HUES48 (cell line): ENCODE measurements at regions not wholly inside any gene's neighbourhood (a gene's known extent, or its start where the extent isn't known, plus 50 kb on each side); places are given as distances from the start of the nearest gene placed in this dataset.

Experiments used
- H3K27ac ChIP-seq: one replicate; pipeline ENCODE4 v1.7.0; 2013; ENCODE audit warnings: low read depth, low read length, inconsistent platforms
- H3K27me3 ChIP-seq: 2 replicates; pipeline ENCODE4 v1.6.1; 2013; ENCODE audit warnings: mild to moderate bottlenecking, low read length; ENCODE audit not compliant: control insufficient read depth, insufficient read depth
- H3K36me3 ChIP-seq: 2 replicates; pipeline ENCODE4 v1.6.1; 2013; ENCODE audit warnings: low read length; ENCODE audit not compliant: control insufficient read depth, insufficient read depth
- H3K4me1 ChIP-seq: 2 replicates; pipeline ENCODE4 v1.6.1; 2013; ENCODE audit warnings: mild to moderate bottlenecking, low read length; ENCODE audit not compliant: control insufficient read depth, insufficient read depth
- H3K4me3 ChIP-seq: 2 replicates; pipeline ENCODE4 v1.5.1; 2013; ENCODE audit warnings: mild to moderate bottlenecking, low read depth, low read length
- H3K9ac ChIP-seq: 2 replicates; pipeline ENCODE4 v1.6.1; 2013; ENCODE audit warnings: mild to moderate bottlenecking, low read depth, low read length, moderate library complexity
- H3K9me3 ChIP-seq: 2 replicates; pipeline ENCODE4 v1.6.1; 2013; ENCODE audit warnings: low read length; ENCODE audit not compliant: control insufficient read depth, insufficient read depth

DNA sequence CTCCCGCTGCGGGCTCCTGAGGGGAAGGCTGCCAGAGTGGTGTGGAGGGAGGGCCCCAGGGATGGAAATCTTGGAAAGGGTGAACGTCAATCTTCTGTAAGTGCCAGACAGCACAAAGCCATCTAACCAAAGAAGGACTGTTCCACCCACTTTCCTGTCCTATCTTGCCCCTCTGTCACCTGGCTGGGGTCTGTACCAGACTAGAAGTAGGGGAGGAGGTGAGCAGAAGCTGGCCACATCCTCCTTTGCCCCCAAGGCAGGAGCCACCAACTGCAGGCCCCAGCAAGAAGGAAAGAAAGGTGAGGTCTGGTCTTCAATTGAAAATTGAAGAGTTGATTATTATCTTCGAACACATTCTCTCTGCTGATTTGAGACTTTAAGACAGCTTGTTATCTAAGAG lies 214.4 kb upstream of the LEF1 start:
- H3K9ac ChIP-seq: no peak overlapping the region

DNA sequence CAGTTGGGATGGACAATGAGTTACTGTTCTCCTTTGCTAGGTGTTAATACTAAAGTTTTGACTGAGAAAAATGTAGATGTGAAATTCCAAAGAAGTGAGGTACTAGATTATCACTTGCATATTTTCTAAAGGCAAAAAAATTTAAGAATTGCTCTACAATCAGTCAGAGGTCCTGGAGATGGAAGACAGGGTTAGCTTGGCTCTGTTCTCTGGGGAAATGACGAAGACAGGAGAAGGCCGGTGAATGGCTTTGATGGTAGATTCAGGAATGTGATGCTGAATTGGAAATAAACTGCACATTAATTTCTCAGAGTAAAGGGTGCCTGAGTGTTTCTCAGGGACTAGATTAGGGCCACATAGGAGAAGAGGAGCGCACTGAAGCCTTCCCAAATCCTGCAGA lies 214.0 kb upstream of the LEF1 start:
- H3K9ac ChIP-seq: no peak overlapping the region
- no peaks in the 10 kb centered on the region for H3K36me3 ChIP-seq
- H3K9me3 ChIP-seq: no peaks in the 10 kb centered on the region
- no peak overlapping the region for H3K4me3 ChIP-seq
- no peaks in the 10 kb centered on the region for H3K4me1 ChIP-seq
- H3K27ac ChIP-seq: no peak overlapping the region
- H3K27me3 ChIP-seq: no peaks in the 10 kb centered on the region

More for the DNA sequence above, 214.4 kb upstream of the LEF1 start:
- no peaks in the 10 kb centered on the region for H3K4me1 ChIP-seq
- H3K27ac ChIP-seq: no peak overlapping the region
- H3K27me3 ChIP-seq: no peaks in the 10 kb centered on the region
- no peaks in the 10 kb centered on the region for H3K36me3 ChIP-seq
- H3K9me3 ChIP-seq: no peaks in the 10 kb centered on the region
- no peak overlapping the region for H3K4me3 ChIP-seq

DNA sequence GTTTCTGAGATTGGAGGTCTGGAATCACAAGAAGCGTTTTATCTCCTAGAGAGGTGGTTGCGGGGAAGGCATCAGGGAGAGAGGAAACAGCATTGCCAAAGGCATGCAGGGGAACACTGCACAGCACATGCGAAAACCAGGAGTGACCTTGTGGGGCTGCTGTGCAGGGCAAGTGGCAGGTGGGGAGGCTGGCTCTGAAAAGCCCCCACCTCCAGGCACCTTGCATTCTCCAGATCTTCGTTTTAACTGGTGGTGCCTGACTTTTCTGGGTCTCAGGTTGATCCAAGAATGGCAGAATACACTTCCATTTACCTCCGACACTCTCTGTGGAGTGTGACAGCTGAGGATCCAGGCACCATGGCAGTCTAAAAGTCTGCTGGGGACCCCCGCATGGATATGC lies 209.4 kb upstream of the LEF1 start:
- H3K9me3 ChIP-seq: no peaks in the 10 kb centered on the region
- H3K9ac ChIP-seq: no peak overlapping the region
- H3K27ac ChIP-seq: no peak overlapping the region
- no peaks in the 10 kb centered on the region for H3K27me3 ChIP-seq
- H3K4me1 ChIP-seq: no peaks in the 10 kb centered on the region
- no peak overlapping the region for H3K4me3 ChIP-seq
- no peaks in the 10 kb centered on the region for H3K36me3 ChIP-seq

GRCh38 chr4:108377021-108377420 lies 208.3 kb upstream of the LEF1 start:
- Histone ChIP-seq H3K27me3 (no peaks in the 10 kb centered on the region), H3K36me3 (no peaks in the 10 kb centered on the region), H3K9me3 (no peaks in the 10 kb centered on the region), H3K27ac (no peak overlapping the region), H3K4me3 (no peak overlapping the region), H3K9ac (no peak overlapping the region), H3K4me1 (no peaks in the 10 kb centered on the region)

DNA sequence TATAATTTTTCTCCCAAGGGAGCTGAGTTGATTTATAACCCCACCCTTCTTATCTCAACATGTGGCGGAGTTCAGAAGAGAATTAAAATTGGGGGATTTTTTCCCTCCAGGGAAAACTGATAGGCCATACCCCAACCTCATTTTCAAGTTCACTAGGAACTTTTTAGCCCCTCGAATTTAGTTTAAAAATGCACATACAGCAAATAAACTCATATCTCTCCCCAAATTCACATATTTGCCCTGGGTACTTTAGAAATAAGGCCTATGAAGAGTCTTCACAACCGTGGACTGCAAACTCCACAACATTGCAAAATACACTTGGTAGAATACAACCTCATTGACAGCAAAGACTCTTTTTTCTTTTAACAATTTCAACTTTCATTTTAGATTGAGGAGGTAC lies 206.7 kb upstream of the LEF1 start:
- Histone ChIP-seq H3K4me3 (no peak overlapping the region), H3K9me3 (no peaks in the 10 kb centered on the region), H3K27ac (no peak overlapping the region), H3K36me3 (no peaks in the 10 kb centered on the region), H3K27me3 (no peaks in the 10 kb centered on the region), H3K9ac (no peak overlapping the region), H3K4me1 (no peaks in the 10 kb centered on the region)

- H3K9me3 ChIP-seq: no peaks in the 10 kb centered on the region
- no peaks in the 10 kb centered on the region for H3K4me1 ChIP-seq
- H3K36me3 ChIP-seq: no peaks in the 10 kb centered on the region
- no peaks in the 10 kb centered on the region for H3K27me3 ChIP-seq
- no peak overlapping the region for H3K9ac ChIP-seq
- no peak overlapping the region for H3K4me3 ChIP-seq
- no peak overlapping the region for H3K27ac ChIP-seq
Observed at GRCh38 chr4:108372681-108373080, 203.9 kb upstream of the LEF1 start.

DNA sequence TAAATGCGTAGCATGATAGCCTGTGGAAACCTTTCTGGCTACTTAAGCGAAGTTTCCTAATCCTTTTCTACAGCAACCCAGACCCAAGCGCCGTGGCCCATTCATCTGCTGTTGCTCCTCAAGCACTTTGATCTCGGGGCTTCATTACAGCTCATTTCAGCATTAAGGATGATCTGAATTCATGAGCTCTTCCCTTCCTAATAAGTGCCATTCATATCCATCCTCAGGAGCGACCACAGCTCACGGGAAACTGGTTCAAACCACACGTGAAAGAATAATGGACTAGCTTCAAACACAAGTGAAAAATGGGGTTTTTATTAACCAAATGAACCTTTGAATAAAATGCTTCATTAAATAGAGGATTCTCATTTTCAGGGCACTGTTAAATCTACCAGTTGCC lies 202.6 kb upstream of the LEF1 start:
- Histone ChIP-seq H3K9me3 (no peaks in the 10 kb centered on the region), H3K27ac (no peak overlapping the region), H3K27me3 (no peaks in the 10 kb centered on the region), H3K4me3 (no peak overlapping the region), H3K4me1 (no peaks in the 10 kb centered on the region), H3K36me3 (no peaks in the 10 kb centered on the region), H3K9ac (no peak overlapping the region)

DNA sequence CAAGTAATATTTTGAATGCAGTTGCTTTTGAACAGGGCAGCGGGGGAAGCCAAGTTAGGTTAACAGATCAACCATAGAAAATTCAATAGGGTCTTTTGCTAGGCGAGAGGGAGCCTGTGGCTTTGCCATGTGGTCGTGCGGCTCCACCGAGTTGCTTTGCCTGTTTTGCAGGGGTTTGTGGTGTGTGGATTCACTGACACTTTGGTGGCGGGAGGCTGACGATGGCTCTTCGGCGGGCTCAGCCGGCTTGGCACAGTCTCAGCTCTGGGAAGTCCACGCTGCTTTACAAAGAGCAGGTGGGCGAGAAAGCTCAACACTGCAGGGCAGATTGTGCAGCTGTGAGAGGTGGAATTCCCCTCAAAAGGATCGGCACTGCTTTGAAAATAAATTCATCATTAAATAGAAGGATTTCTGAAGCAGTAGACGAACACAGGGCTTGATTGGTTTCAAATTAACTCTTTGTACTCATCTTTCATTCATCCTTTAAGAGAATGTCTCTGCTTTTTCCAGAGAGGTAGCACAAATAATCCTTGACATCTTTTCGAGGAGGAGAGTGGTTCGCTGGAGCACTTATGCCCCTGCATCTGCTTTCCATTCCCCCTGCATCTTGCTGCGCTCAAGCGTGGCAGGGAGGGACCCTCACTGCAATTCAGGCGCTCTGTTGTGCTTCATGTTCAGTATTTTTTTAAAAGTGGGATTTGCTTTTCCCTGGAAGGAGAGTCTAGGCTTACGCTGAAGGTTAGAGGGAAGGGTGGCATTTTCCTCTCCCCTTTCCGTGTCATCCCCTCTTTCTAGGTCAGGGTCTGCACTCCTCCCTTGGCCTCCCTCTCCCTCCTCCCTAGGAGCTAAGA lies 201.8 kb upstream of the LEF1 start:
- H3K4me3 ChIP-seq: no peak overlapping the region
- no peaks in the 10 kb centered on the region for H3K27me3 ChIP-seq
- no peaks in the 10 kb centered on the region for H3K9me3 ChIP-seq
- H3K9ac ChIP-seq: no peak overlapping the region
- H3K4me1 ChIP-seq: no peaks in the 10 kb centered on the region
- H3K27ac ChIP-seq: no peak overlapping the region
- no peaks in the 10 kb centered on the region for H3K36me3 ChIP-seq

GRCh38 chr4:108369035-108369655 lies 200.4 kb upstream of the LEF1 start:
- H3K4me1 ChIP-seq: no peaks in the 10 kb centered on the region
- H3K4me3 ChIP-seq: no peak overlapping the region
- no peaks in the 10 kb centered on the region for H3K9me3 ChIP-seq
- no peaks in the 10 kb centered on the region for H3K36me3 ChIP-seq
- no peak overlapping the region for H3K27ac ChIP-seq
- no peak overlapping the region for H3K9ac ChIP-seq
- no peaks in the 10 kb centered on the region for H3K27me3 ChIP-seq

DNA sequence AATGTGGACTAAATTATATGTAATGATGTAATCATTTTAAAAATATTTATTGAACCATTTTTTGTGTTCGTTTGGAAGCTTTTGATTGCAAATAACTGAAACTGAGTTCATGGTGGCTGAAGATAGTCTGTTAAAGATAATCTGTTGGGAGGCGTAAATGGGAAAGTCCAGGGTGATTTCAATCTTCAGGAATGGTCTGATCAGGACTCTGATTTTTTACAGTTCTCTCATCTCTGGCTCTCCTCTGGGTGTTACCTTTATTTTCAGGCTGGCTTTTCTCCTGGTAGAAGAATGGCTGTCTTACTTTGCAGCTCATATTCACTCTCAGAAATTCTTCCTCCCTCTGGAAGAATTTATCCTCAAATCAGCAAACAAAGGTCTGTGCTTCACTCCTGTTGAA lies 199.0 kb upstream of the LEF1 start:
- Histone ChIP-seq H3K4me1 (no peaks in the 10 kb centered on the region), H3K27me3 (no peaks in the 10 kb centered on the region), H3K36me3 (no peaks in the 10 kb centered on the region), H3K4me3 (no peak overlapping the region), H3K27ac (no peak overlapping the region), H3K9me3 (no peaks in the 10 kb centered on the region), H3K9ac (no peak overlapping the region)

DNA sequence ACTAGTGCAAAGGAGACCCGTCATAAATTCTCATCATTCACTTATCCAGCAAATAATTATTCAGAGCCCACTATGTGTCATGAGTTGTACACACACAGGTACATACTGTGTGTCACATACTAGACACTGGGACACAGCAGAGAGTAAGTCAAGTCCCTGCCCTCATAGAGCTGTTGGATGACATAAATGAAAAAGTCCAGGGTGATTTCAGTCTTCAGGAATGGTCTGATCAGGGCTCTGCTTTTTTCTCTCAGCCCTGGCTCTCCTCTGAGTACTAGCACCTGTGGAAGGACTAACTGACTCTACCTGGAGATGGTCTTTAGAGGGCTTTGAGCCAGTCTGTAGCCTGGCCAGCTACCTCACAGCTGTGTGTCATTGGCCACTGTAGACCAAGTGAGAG lies 198.0 kb upstream of the LEF1 start:
- H3K4me1 ChIP-seq: no peaks in the 10 kb centered on the region
- H3K4me3 ChIP-seq: no peak overlapping the region
- H3K9me3 ChIP-seq: no peaks in the 10 kb centered on the region
- H3K9ac ChIP-seq: no peak overlapping the region
- no peaks in the 10 kb centered on the region for H3K27me3 ChIP-seq
- no peaks in the 10 kb centered on the region for H3K36me3 ChIP-seq
- no peak overlapping the region for H3K27ac ChIP-seq
